ENCODE measurements at regions not wholly inside any gene's neighbourhood (a gene's known extent, or its start where the extent isn't known, plus 50 kb on each side); places are given as distances from the start of the nearest gene placed in this dataset.

- 64% methylated on average over 2 of the region's 2 CpGs for WGBS (ENCODE audit: low lambda C conversion rate)
- no peak overlapping the region for H3K4me3 ChIP-seq (replicated peaks in 1 of 3; ENCODE audit: insufficient read depth in 1 of 3, low read depth in 2 of 3, low read length in 3 of 3)
- ChIA-PET CTCF (ENCODE audit: low intra/inter-chr PET ratio, low total read pairs) (no interaction called here), POLR2A (no interaction called here)
- H4K20me1 ChIP-seq (ENCODE audit: insufficient read depth, low read length), result no peaks in the 10 kb centered on the region
- BruUV-seq (replicated peaks), result no TSS peak
- peaks cover 24% of the 10 kb centered on the region for H3K4me1 ChIP-seq (ENCODE audit: insufficient read depth, low read length)
- H3K9me3 ChIP-seq (ENCODE audit: low read length), result no peaks in the 10 kb centered on the region
- no peaks in the 10 kb centered on the region for H3K36me3 ChIP-seq (replicated peaks in 1 of 2; ENCODE audit: control insufficient read depth in 1 of 2, insufficient read depth in 2 of 2, low read length in 2 of 2)
- DNase-seq (ENCODE audit: low spot score) (no peak), FAIRE-seq (no peak), ATAC-seq (no peak)
- TF ChIP-seq MYC (CRISPR knock-in tag; IDR thresholded peaks at IDR 0.05; ENCODE audit: borderline replicate concordance) (no peak), ZNF83 (CRISPR knock-in tag; IDR thresholded peaks at IDR 0.05; ENCODE audit: borderline replicate concordance) (no peak)
- H2AFZ ChIP-seq (ENCODE audit: low read length), result no peak overlapping the region
- H3K4me2 ChIP-seq (ENCODE audit: low read depth, low read length), result no peak overlapping the region
- in situ Hi-C loops (cut with HindIII; ENCODE audit: extremely low pct_ligation_motif_present, low pct_unique_long_range_greater_than_20kb) (no loop called here), intact Hi-C loops (cut with micrococcal nuclease; ENCODE audit: unreplicated experiment) (no loop called here)
- H3K27me3 ChIP-seq (ENCODE audit: control insufficient read depth in 1 of 2, insufficient read depth in 2 of 2, low read length in 2 of 2), result no peaks in the 10 kb centered on the region
- H3K9ac ChIP-seq (ENCODE audit: insufficient read depth, low read depth, low read length), result no peak overlapping the region
- no peaks in the 10 kb centered on the region for H3K79me2 ChIP-seq (ENCODE audit: insufficient read depth, low read length)
- no peak overlapping the region for H3K27ac ChIP-seq (ENCODE audit: extremely low read length, insufficient read depth, low read length)
Measured at GRCh38 chrX:150041208-150041607, 102.9 kb upstream of the EOLA2 start.

GRCh38 chrX:150044556-150044955 lies 106.3 kb upstream of the EOLA2 start:
- POLR2A ChIA-PET, result no interaction called here
- no peak; the same call in 2 of the 3 replicates for ATAC-seq
- in situ Hi-C loops (cut with HindIII; ENCODE audit: extremely low pct_ligation_motif_present, low pct_unique_long_range_greater_than_20kb), result no loop called here
- no peak for FAIRE-seq
- H3K4me2 ChIP-seq (ENCODE audit: low read depth, low read length), result no peak overlapping the region
- H3K27me3 ChIP-seq (ENCODE audit: control insufficient read depth in 1 of 2, insufficient read depth in 2 of 2, low read length in 2 of 2), result no peaks in the 10 kb centered on the region
- H3K4me3 ChIP-seq (replicated peaks in 1 of 3; ENCODE audit: insufficient read depth in 1 of 3, low read depth in 2 of 3, low read length in 3 of 3), result no peak overlapping the region
- H3K9me3 ChIP-seq (ENCODE audit: low read length), result no peaks in the 10 kb centered on the region
- CTCF ChIA-PET (ENCODE audit: low intra/inter-chr PET ratio, low total read pairs), result no interaction called here
- no TSS peak for BruUV-seq (replicated peaks)
- no peaks in the 10 kb centered on the region for H3K79me2 ChIP-seq (ENCODE audit: insufficient read depth, low read length)
- no peaks in the 10 kb centered on the region for H3K4me1 ChIP-seq (ENCODE audit: insufficient read depth, low read length)
- no peaks in the 10 kb centered on the region for H3K36me3 ChIP-seq (replicated peaks in 1 of 2; ENCODE audit: control insufficient read depth in 1 of 2, insufficient read depth in 2 of 2, low read length in 2 of 2)
- intact Hi-C loops (cut with micrococcal nuclease; ENCODE audit: unreplicated experiment), result no loop called here
- no peak overlapping the region for H2AFZ ChIP-seq (ENCODE audit: low read length)
- WGBS (ENCODE audit: low lambda C conversion rate), result 0% methylated on average over 1 of the region's 2 CpGs
- H4K20me1 ChIP-seq (ENCODE audit: insufficient read depth, low read length), result no peaks in the 10 kb centered on the region
- H3K9ac ChIP-seq (ENCODE audit: insufficient read depth, low read depth, low read length), result no peak overlapping the region
- no peak for DNase-seq (ENCODE audit: low spot score)
- H3K27ac ChIP-seq (ENCODE audit: extremely low read length, insufficient read depth, low read length), result no peak overlapping the region
- TF ChIP-seq HNRNPH1 (optimal IDR thresholded peaks at IDR 0.05; ENCODE audit: low read depth, low read length) (no peak), ZNF318 (CRISPR knock-in tag; IDR thresholded peaks at IDR 0.05) (no peak), ZNF33A (CRISPR knock-in tag; IDR thresholded peaks at IDR 0.05; ENCODE audit: borderline replicate concordance) (no peak), IKZF4 (CRISPR knock-in tag; IDR thresholded peaks at IDR 0.05; ENCODE audit: borderline replicate concordance, low read depth, not compliant biosample characterization) (no peak), XRCC5 (optimal IDR thresholded peaks at IDR 0.05; ENCODE audit: low read length) (no peak), CENPX (CRISPR knock-in tag; IDR thresholded peaks at IDR 0.05) (no peak)
- TF ChIP-seq, protein P1, sequence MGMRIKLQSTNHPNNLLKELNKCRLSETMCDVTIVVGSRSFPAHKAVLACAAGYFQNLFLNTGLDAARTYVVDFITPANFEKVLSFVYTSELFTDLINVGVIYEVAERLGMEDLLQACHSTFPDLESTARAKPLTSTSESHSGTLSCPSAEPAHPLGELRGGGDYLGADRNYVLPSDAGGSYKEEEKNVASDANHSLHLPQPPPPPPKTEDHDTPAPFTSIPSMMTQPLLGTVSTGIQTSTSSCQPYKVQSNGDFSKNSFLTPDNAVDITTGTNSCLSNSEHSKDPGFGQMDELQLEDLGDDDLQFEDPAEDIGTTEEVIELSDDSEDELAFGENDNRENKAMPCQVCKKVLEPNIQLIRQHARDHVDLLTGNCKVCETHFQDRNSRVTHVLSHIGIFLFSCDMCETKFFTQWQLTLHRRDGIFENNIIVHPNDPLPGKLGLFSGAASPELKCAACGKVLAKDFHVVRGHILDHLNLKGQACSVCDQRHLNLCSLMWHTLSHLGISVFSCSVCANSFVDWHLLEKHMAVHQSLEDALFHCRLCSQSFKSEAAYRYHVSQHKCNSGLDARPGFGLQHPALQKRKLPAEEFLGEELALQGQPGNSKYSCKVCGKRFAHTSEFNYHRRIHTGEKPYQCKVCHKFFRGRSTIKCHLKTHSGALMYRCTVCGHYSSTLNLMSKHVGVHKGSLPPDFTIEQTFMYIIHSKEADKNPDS (CRISPR knock-in tag; IDR thresholded peaks at IDR 0.05), result no peak

Data from HepG2 (cell line).